ENCODE measurements at regions not wholly inside any gene's neighbourhood (a gene's known extent, or its start where the extent isn't known, plus 50 kb on each side); places are given as distances from the start of the nearest gene placed in this dataset.
A peak's percentile ranks its signal among the peaks of the same experiment; 100 is the strongest.

DNA sequence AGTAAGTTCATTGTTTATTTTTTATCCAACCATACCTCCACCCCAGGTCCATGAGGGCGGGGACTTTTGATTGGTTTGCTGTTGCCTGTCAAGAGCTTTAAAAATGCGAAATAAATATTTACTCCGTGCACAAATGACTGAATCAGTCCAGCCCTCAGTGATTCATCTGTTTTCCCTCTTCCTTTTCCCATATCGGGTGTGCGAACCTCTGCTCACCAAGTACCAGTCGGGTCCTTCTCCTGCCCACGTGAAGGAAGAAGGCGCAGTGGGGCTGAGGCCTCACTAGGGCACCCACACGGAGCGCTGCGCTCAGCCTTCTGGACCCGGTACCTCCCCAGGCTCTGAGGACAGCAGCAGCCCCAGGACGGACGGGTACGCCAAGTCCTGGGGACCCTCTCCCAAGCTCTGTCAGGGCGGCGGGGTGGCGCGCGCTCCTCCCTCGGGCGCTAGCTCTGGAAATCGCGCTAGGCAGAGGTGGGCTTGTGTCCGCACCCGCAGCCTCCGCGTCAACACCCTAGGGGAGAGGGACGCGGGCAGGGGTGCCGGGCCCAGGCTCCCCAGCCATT, 70.5 kb upstream of the EPHB3 start:
- peaks cover 6% of the 10 kb centered on the region for H3K4me1 Mint-ChIP-seq
- H3K9me3 Mint-ChIP-seq: no peaks in the 10 kb centered on the region
- Histone ChIP-seq H3K4me1 (ENCODE audit: control insufficient read depth, insufficient read depth, low read length) (no peaks in the 10 kb centered on the region), H3K36me3 (ENCODE audit: control insufficient read depth, insufficient read depth, low read length) (no peaks in the 10 kb centered on the region), H3K27ac (ENCODE audit: low read depth, low read length) (no peak overlapping the region), H3K9me3 (ENCODE audit: control insufficient read depth, low read length) (no peaks in the 10 kb centered on the region), H3K27me3 (ENCODE audit: control insufficient read depth, insufficient read depth, low read length, poor library complexity, severe bottlenecking) (peaks cover 12% of the 10 kb centered on the region), H3K4me3 (ENCODE audit: low read length) (no peak overlapping the region), H3K9ac (ENCODE audit: extremely low read depth, low read length, poor library complexity, severe bottlenecking) (no peak overlapping the region)
- no peaks in the 10 kb centered on the region for H3K36me3 Mint-ChIP-seq (ENCODE audit: low read depth)
- H3K27me3 Mint-ChIP-seq (ENCODE audit: insufficient read depth): peaks cover 65% of the 10 kb centered on the region
- WGBS, 2 experiments (ENCODE audit: insufficient coverage in 1 of 2, insufficient read length in 1 of 2): 92 to 94% methylated on average over 26 to 31 of the region's 31 CpGs
- TF ChIP-seq, protein P1, sequence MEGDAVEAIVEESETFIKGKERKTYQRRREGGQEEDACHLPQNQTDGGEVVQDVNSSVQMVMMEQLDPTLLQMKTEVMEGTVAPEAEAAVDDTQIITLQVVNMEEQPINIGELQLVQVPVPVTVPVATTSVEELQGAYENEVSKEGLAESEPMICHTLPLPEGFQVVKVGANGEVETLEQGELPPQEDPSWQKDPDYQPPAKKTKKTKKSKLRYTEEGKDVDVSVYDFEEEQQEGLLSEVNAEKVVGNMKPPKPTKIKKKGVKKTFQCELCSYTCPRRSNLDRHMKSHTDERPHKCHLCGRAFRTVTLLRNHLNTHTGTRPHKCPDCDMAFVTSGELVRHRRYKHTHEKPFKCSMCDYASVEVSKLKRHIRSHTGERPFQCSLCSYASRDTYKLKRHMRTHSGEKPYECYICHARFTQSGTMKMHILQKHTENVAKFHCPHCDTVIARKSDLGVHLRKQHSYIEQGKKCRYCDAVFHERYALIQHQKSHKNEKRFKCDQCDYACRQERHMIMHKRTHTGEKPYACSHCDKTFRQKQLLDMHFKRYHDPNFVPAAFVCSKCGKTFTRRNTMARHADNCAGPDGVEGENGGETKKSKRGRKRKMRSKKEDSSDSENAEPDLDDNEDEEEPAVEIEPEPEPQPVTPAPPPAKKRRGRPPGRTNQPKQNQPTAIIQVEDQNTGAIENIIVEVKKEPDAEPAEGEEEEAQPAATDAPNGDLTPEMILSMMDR (conservative IDR thresholded peaks at IDR 0.05): no peak
- DNase-seq: peak; percentile 61
- no peak overlapping the region for H3K27ac Mint-ChIP-seq
- H3K4me3 Mint-ChIP-seq: no peak overlapping the region

DNA sequence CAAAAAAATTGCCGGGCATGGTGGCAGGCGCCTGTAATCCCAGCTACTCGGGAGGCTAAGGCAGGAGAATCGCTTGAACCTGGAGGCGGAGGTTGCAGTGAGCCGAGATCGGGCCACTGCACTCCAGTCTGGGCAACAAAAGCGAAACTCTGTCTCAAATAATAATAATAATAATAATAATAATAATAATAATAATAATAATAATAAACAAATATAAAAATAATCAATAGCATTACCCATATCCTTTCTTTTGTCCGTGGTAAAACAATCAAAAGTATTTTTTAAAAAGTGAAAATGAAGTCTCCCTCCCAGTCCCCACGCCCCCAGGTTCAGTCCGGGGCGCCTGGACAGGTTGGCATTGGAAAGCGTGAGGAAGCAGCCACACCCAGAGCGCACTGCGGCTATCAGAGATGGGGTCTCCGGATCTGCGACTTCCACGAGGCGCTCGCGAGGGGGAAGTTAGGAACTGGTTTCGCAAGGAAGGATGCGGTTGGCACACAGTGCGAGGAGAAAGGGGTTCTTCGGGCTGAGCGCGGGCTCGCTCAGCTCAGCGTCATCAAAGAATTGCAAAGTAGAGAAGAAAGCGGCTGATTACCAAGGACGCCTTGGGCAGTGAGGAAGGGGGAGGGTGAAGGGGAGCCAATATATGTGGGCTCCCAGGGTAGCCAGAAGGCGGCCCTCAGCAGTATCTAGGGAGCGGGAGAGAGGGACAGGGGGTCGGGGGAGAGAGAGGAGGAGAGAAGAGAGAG, 69.5 kb upstream of the EPHB3 start:
- Histone ChIP-seq H3K4me3 (ENCODE audit: low read length) (no peak overlapping the region), H3K27me3 (ENCODE audit: control insufficient read depth, insufficient read depth, low read length, poor library complexity, severe bottlenecking) (peaks cover 12% of the 10 kb centered on the region), H3K9ac (ENCODE audit: extremely low read depth, low read length, poor library complexity, severe bottlenecking) (no peak overlapping the region), H3K4me1 (ENCODE audit: control insufficient read depth, insufficient read depth, low read length) (no peaks in the 10 kb centered on the region), H3K36me3 (ENCODE audit: control insufficient read depth, insufficient read depth, low read length) (no peaks in the 10 kb centered on the region), H3K27ac (ENCODE audit: low read depth, low read length) (no peak overlapping the region), H3K9me3 (ENCODE audit: control insufficient read depth, low read length) (no peaks in the 10 kb centered on the region)
- H3K27me3 Mint-ChIP-seq (ENCODE audit: insufficient read depth): peaks cover 65% of the 10 kb centered on the region
- no peaks in the 10 kb centered on the region for H3K36me3 Mint-ChIP-seq (ENCODE audit: low read depth)
- WGBS, 2 experiments (ENCODE audit: insufficient coverage in 1 of 2, insufficient read length in 1 of 2): 73 to 88% methylated on average over 27 to 33 of the region's 34 CpGs
- no peak overlapping the region for H3K27ac Mint-ChIP-seq
- peaks cover 6% of the 10 kb centered on the region for H3K4me1 Mint-ChIP-seq
- TF ChIP-seq, protein P1 (conservative IDR thresholded peaks at IDR 0.05): no peak
- DNase-seq: no peak
- peak overlapping the region; percentile 19 for H3K4me3 Mint-ChIP-seq
- H3K9me3 Mint-ChIP-seq: no peaks in the 10 kb centered on the region

DNA sequence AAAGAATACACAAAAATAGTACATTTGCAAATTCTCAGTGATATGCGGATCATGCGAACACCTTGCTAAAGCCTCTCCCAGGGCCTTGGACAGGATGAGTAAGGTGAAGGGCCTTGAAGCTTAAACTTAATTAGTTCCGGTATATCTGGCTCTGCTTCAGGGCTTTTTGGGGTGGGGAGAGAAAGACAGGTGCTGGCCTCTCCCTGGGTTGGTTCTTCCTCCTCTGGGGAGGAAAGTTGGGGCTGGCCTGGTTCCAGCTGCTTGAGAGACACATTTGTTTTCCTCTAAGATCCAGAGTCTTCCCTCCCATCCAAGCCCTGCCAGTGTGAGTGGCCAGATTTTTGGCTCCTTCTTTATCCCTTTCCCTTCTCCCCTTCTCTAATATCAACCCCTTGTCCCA, 64.7 kb upstream of the EPHB3 start:
- H3K27me3 ChIP-seq (ENCODE audit: control insufficient read depth, insufficient read depth, low read length, poor library complexity, severe bottlenecking): peaks cover 5% of the 10 kb centered on the region
- H3K4me1 ChIP-seq (ENCODE audit: control insufficient read depth, insufficient read depth, low read length): no peaks in the 10 kb centered on the region
- peaks cover 35% of the 10 kb centered on the region for H3K27me3 Mint-ChIP-seq (ENCODE audit: insufficient read depth)
- no peak overlapping the region for H3K27ac ChIP-seq (ENCODE audit: low read depth, low read length)
- H3K27ac Mint-ChIP-seq: no peak overlapping the region
- TF ChIP-seq, protein P1 (conservative IDR thresholded peaks at IDR 0.05): no peak
- H3K4me1 Mint-ChIP-seq: peaks cover 6% of the 10 kb centered on the region
- DNase-seq: no peak
- H3K36me3 Mint-ChIP-seq (ENCODE audit: low read depth): no peaks in the 10 kb centered on the region
- no peaks in the 10 kb centered on the region for H3K36me3 ChIP-seq (ENCODE audit: control insufficient read depth, insufficient read depth, low read length)
- H3K9ac ChIP-seq (ENCODE audit: extremely low read depth, low read length, poor library complexity, severe bottlenecking): no peak overlapping the region
- H3K4me3 ChIP-seq (ENCODE audit: low read length): no peak overlapping the region
- no peak overlapping the region for H3K4me3 Mint-ChIP-seq
- H3K9me3 Mint-ChIP-seq: no peaks in the 10 kb centered on the region
- 98 to 100% methylated on average over 3 of the region's 3 CpGs for WGBS, 2 experiments (ENCODE audit: insufficient coverage in 1 of 2, insufficient read length in 1 of 2)
- no peaks in the 10 kb centered on the region for H3K9me3 ChIP-seq (ENCODE audit: control insufficient read depth, low read length)
